CD14-positive monocyte (primary cell): ENCODE measurements at regions not wholly inside any gene's neighbourhood (a gene's known extent, or its start where the extent isn't known, plus 50 kb on each side); places are given as distances from the start of the nearest gene placed in this dataset.

Experiments used
- DNase-seq, 3 donors: peaks; one replicate each; pipeline ENCODE4 v3.0.0-alpha.2; 2011 to 2022
- H2AFZ ChIP-seq: 2 replicates; pipeline ENCODE4 v1.6.0; 2012; ENCODE audit warnings: mild to moderate bottlenecking, low read depth, low read length, inconsistent platforms; ENCODE audit not compliant: insufficient read depth, poor library complexity, severe bottlenecking
- H3K27ac ChIP-seq, 2 donors: 1 replicate in 1 of 2; 2 replicates in 1 of 2; pipeline ENCODE4 v1.5.1; 2012 to 2013; ENCODE audit warnings: low read length in 2 of 2, control low read depth in 1 of 2, inconsistent platforms in 1 of 2, low read depth in 1 of 2, mild to moderate bottlenecking in 1 of 2
- H3K27me3 ChIP-seq, 2 donors: one replicate each; pipeline versions ENCODE4 v1.6.0 to v1.6.1; 2011 to 2013; ENCODE audit warnings: low read length in 2 of 2; ENCODE audit not compliant: control insufficient read depth in 2 of 2, insufficient read depth in 2 of 2
- H3K36me3 ChIP-seq, 2 donors: replicated peaks in 1 of 2; 1 replicate in 1 of 2; 2 replicates in 1 of 2; pipeline versions ENCODE4 v1.5.1 to v1.6.1; 2012 to 2013; ENCODE audit warnings: low read length in 2 of 2, control low read depth in 1 of 2, inconsistent platforms in 1 of 2, mild to moderate bottlenecking in 1 of 2; ENCODE audit not compliant: insufficient read depth in 2 of 2, control insufficient read depth in 1 of 2
- H3K4me1 ChIP-seq, 2 donors: 1 replicate in 1 of 2; 2 replicates in 1 of 2; pipeline versions ENCODE4 v1.5.1 to v1.6.1; 2012 to 2013; ENCODE audit warnings: low read length in 2 of 2, control low read depth in 1 of 2, inconsistent platforms in 1 of 2, mild to moderate bottlenecking in 1 of 2, moderate library complexity in 1 of 2; ENCODE audit not compliant: insufficient read depth in 2 of 2, control insufficient read depth in 1 of 2
- H3K4me2 ChIP-seq: replicated peaks from 2 replicates; pipeline ENCODE3; 2012; ENCODE audit warnings: low read length, moderate library complexity, mild to moderate bottlenecking; ENCODE audit not compliant: poor library complexity, severe bottlenecking; ENCODE audit errors: extremely low read depth
- H3K4me3 ChIP-seq, 3 experiments: fragments of 200-600 bp in 1 of 3; sonication (generic) in 1 of 3; replicated peaks in 1 of 3; 1 replicate in 2 of 3; 2 replicates in 1 of 3; pipeline ENCODE4 v1.5.1; 2011 to 2013; ENCODE audit warnings: low read length in 3 of 3, mild to moderate bottlenecking in 3 of 3, control low read depth in 2 of 3, low read depth in 2 of 3, inconsistent platforms in 1 of 3, moderate library complexity in 1 of 3
- H3K79me2 ChIP-seq: 2 replicates; pipeline ENCODE4 v1.6.0; 2012; ENCODE audit warnings: mild to moderate bottlenecking, control low read depth, inconsistent platforms, low read length, moderate library complexity; ENCODE audit not compliant: insufficient read depth
- H3K9ac ChIP-seq: 2 replicates; pipeline ENCODE4 v1.6.0; 2017; ENCODE audit warnings: low read length, mild to moderate bottlenecking; ENCODE audit not compliant: insufficient read depth, poor library complexity, severe bottlenecking
- H3K9me3 ChIP-seq, 2 donors: replicated peaks in 1 of 2; 1 replicate in 1 of 2; 2 replicates in 1 of 2; pipeline versions ENCODE4 v1.5.1 to v1.6.1; 2012 to 2013; ENCODE audit warnings: low read length in 2 of 2, control low read depth in 1 of 2; ENCODE audit not compliant: control insufficient read depth in 1 of 2, insufficient read depth in 1 of 2
- H4K20me1 ChIP-seq: 2 replicates; pipeline ENCODE4 v1.6.0; 2012; ENCODE audit warnings: mild to moderate bottlenecking, low read length, control low read depth, moderate library complexity; ENCODE audit not compliant: insufficient read depth
- H3K27ac Mint-ChIP-seq, 7 donors: one replicate each; pipeline ENCODE4 v1.8.0; 2020; ENCODE audit warnings: mild to moderate bottlenecking in 7 of 7, mixed read lengths in 7 of 7, moderate library complexity in 6 of 7, inconsistent platforms in 2 of 7
- H3K27me3 Mint-ChIP-seq, 3 donors: one replicate each; pipeline ENCODE4 v1.8.0; 2021 to 2022; ENCODE audit warnings: low read depth in 3 of 3, mild to moderate bottlenecking in 3 of 3, mixed read lengths in 3 of 3, moderate library complexity in 3 of 3, inconsistent platforms in 1 of 3
- H3K36me3 Mint-ChIP-seq, 2 donors: one replicate each; pipeline ENCODE4 v1.8.0; 2020; ENCODE audit warnings: mixed read lengths in 2 of 2, inconsistent platforms in 1 of 2, mild to moderate bottlenecking in 1 of 2
- H3K4me1 Mint-ChIP-seq: one replicate; pipeline ENCODE4 v1.8.0; 2020; ENCODE audit warnings: mild to moderate bottlenecking, mixed read lengths
- H3K4me3 Mint-ChIP-seq, 2 donors: one replicate each; pipeline ENCODE4 v1.8.0; 2020; ENCODE audit warnings: mild to moderate bottlenecking in 2 of 2, mixed read lengths in 2 of 2, moderate library complexity in 1 of 2
- H3K9me3 Mint-ChIP-seq, 7 donors: one replicate each; pipeline ENCODE4 v1.8.0; 2020 to 2022; ENCODE audit warnings: mixed read lengths in 7 of 7, mild to moderate bottlenecking in 6 of 7, moderate library complexity in 6 of 7, inconsistent platforms in 2 of 7
- WGBS: methylation state at CpG from one replicate; pipeline ENCODE4 v1.1.5; 2013; ENCODE audit warnings: missing lambda C conversion rate; ENCODE audit not compliant: insufficient coverage; 5-methylcytosine and 5-hydroxymethylcytosine counted together
- intact Hi-C, 2 donors: fragments of 100-400 bp; cut with micrococcal nuclease; formaldehyde crosslinking; loops; one replicate each; pipeline versions ENCODE4 v1.15.0 to v1.15.1; 2023
- TF ChIP-seq, protein P1 (sequence below): fragments of 200-600 bp; IDR thresholded peaks from one replicate; pipeline ENCODE4 v1.8.0; 2022; ENCODE audit warnings: antibody characterized with exemption, mild to moderate bottlenecking

DNA sequence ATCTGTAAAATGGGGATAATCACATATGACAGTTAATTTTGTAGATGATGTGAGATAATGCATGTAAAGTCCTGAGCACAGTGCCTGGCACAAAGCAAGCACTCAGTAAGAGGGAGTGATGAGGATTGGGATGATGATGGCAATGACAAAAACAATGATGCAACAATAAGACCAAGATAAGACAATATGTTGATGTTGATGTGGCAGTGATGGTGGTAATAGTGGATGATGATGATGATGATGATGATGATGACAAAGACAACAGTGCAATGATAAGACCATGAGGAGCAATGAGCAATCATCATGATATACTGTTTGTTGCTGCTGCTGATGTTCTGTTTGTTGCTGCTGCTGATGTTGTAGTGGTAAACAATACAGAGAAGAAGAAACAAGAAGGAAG, 344.1 kb downstream of the NPIPA8 start:
- Histone ChIP-seq H3K27me3 (no peaks in the 10 kb centered on the region), H3K4me3 (no peak overlapping the region), H3K36me3 (no peaks in the 10 kb centered on the region), H3K9ac (no peak overlapping the region), H4K20me1 (no peaks in the 10 kb centered on the region), H3K27ac (no peak overlapping the region), H3K9me3 (no peaks in the 10 kb centered on the region), H2AFZ (no peak overlapping the region), H3K4me1 (no peaks in the 10 kb centered on the region), H3K4me2 (no peak overlapping the region), H3K79me2 (no peaks in the 10 kb centered on the region)
- H3K9me3 Mint-ChIP-seq = peaks cover 0 to 3% (median 0%) of the 10 kb centered on the region in 7 donors
- no peaks in the 10 kb centered on the region for H3K36me3 Mint-ChIP-seq
- TF ChIP-seq, protein P1, sequence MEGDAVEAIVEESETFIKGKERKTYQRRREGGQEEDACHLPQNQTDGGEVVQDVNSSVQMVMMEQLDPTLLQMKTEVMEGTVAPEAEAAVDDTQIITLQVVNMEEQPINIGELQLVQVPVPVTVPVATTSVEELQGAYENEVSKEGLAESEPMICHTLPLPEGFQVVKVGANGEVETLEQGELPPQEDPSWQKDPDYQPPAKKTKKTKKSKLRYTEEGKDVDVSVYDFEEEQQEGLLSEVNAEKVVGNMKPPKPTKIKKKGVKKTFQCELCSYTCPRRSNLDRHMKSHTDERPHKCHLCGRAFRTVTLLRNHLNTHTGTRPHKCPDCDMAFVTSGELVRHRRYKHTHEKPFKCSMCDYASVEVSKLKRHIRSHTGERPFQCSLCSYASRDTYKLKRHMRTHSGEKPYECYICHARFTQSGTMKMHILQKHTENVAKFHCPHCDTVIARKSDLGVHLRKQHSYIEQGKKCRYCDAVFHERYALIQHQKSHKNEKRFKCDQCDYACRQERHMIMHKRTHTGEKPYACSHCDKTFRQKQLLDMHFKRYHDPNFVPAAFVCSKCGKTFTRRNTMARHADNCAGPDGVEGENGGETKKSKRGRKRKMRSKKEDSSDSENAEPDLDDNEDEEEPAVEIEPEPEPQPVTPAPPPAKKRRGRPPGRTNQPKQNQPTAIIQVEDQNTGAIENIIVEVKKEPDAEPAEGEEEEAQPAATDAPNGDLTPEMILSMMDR = no peak
- peaks cover 0 to 6% (median 0%) of the 10 kb centered on the region in 3 donors for H3K27me3 Mint-ChIP-seq
- no peak overlapping the region for H3K4me3 Mint-ChIP-seq
- intact Hi-C loops = no loop called here
- H3K27ac Mint-ChIP-seq = no peak overlapping the region
- DNase-seq = no peak
- no peaks in the 10 kb centered on the region for H3K4me1 Mint-ChIP-seq

DNA sequence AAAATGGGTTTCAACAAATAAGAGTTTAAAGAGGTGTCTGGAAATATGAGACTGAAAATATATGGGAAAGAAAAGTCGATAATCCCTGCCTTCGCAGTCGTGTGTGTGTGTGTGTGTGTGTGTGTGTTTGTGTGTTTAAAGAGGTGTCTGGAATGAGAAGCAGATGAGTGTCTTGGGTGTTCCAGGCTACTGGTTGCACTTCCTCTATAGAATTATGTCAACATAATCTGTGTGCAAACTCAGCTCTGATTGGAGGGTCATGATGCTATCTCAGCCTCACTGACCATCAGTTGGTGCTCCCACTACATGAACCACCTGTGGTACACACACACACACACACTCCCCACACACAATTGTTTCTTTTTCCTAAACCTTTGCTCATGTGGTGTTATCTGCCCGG, 347.3 kb downstream of the NPIPA8 start:
- intact Hi-C loops = no loop called here
- TF ChIP-seq, protein P1 = no peak
- Mint-ChIP-seq H3K4me3 (no peak overlapping the region), H3K9me3 (peaks cover 0 to 3% (median 0%) of the 10 kb centered on the region in 7 donors), H3K27me3 (peaks cover 0 to 2% (median 1%) of the 10 kb centered on the region in 3 donors), H3K27ac (no peak overlapping the region), H3K36me3 (no peaks in the 10 kb centered on the region), H3K4me1 (no peaks in the 10 kb centered on the region)
- no peaks in the 10 kb centered on the region for H3K9me3 ChIP-seq
- no peaks in the 10 kb centered on the region for H3K79me2 ChIP-seq
- no peak overlapping the region for H3K9ac ChIP-seq
- WGBS = 70% methylated on average over 3 of the region's 4 CpGs
- H4K20me1 ChIP-seq = no peaks in the 10 kb centered on the region
- no peaks in the 10 kb centered on the region for H3K36me3 ChIP-seq
- no peaks in the 10 kb centered on the region for H3K4me1 ChIP-seq
- no peak overlapping the region for H3K27ac ChIP-seq
- DNase-seq = no peak
- no peaks in the 10 kb centered on the region for H3K27me3 ChIP-seq
- H2AFZ ChIP-seq = no peak overlapping the region
- no peak overlapping the region for H3K4me3 ChIP-seq
- H3K4me2 ChIP-seq = no peak overlapping the region
